Neural progenitor cell (in vitro differentiated cells): ENCODE measurements at regions not wholly inside any gene's neighbourhood (a gene's known extent, or its start where the extent isn't known, plus 50 kb on each side); places are given as distances from the start of the nearest gene placed in this dataset.

Source experiments
- DNase-seq: peaks from one replicate; pipeline ENCODE4 v3.0.0-alpha.2; 2016; ENCODE audit warnings: low spot score
- H2AFZ ChIP-seq: fragments of 200-600 bp; sonication (generic); replicated peaks from 2 replicates; pipeline ENCODE4 v1.6.1; 2016; ENCODE audit warnings: antibody characterized with exemption
- H3F3A ChIP-seq: fragments of 200-600 bp; sonication (generic); 2 replicates; pipeline ENCODE4 v1.6.1; 2016; ENCODE audit warnings: antibody characterized with exemption, low read depth
- H3K27ac ChIP-seq: fragments of 200-600 bp; sonication (generic); 2 replicates; pipeline ENCODE4 v1.5.1; 2016; ENCODE audit warnings: mild to moderate bottlenecking
- H3K27me3 ChIP-seq: fragments of 200-600 bp; sonication (generic); 2 replicates; pipeline ENCODE4 v1.6.1; 2016; ENCODE audit warnings: mild to moderate bottlenecking, moderate library complexity
- H3K36me3 ChIP-seq: fragments of 200-600 bp; sonication (generic); 2 replicates; pipeline ENCODE4 v1.5.1; 2016
- H3K4me1 ChIP-seq: fragments of 200-600 bp; sonication (generic); 2 replicates; pipeline ENCODE4 v1.6.1; 2016; ENCODE audit warnings: mixed run types
- H3K4me2 ChIP-seq: fragments of 200-600 bp; sonication (generic); 2 replicates; pipeline ENCODE4 v1.6.1; 2016
- H3K4me3 ChIP-seq: fragments of 200-600 bp; sonication (generic); 2 replicates; pipeline ENCODE4 v1.5.1; 2016
- H3K79me2 ChIP-seq: fragments of 200-600 bp; sonication (generic); 2 replicates; pipeline ENCODE4 v1.6.1; 2016; ENCODE audit warnings: low read depth
- H3K9ac ChIP-seq: fragments of 200-600 bp; sonication (generic); 2 replicates; pipeline ENCODE4 v1.6.1; 2016
- H3K9me3 ChIP-seq: fragments of 200-600 bp; sonication (generic); 2 replicates; pipeline ENCODE4 v1.5.1; 2016; ENCODE audit warnings: low read depth
- H4K20me1 ChIP-seq: fragments of 200-600 bp; sonication (generic); 2 replicates; pipeline ENCODE4 v1.6.1; 2016; ENCODE audit warnings: low read depth
- H3K27ac Mint-ChIP-seq: 3 replicates; pipeline ENCODE4 v1.8.0; 2021; ENCODE audit warnings: mixed read lengths
- H3K27me3 Mint-ChIP-seq: 2 replicates; pipeline ENCODE4 v1.8.0; 2022; ENCODE audit warnings: low read depth, mild to moderate bottlenecking, inconsistent platforms, moderate library complexity, mixed read lengths; ENCODE audit not compliant: insufficient read depth
- H3K36me3 Mint-ChIP-seq: 3 replicates; pipeline ENCODE4 v1.8.0; 2021; ENCODE audit warnings: mixed read lengths
- H3K4me1 Mint-ChIP-seq: 3 replicates; pipeline ENCODE4 v1.8.0; 2021; ENCODE audit warnings: mixed read lengths
- H3K4me3 Mint-ChIP-seq: 3 replicates; pipeline ENCODE4 v1.8.0; 2021; ENCODE audit warnings: mild to moderate bottlenecking, moderate library complexity, mixed read lengths
- H3K9me3 Mint-ChIP-seq: 3 replicates; pipeline ENCODE4 v1.8.0; 2020; ENCODE audit warnings: mixed read lengths
- EZH2 ChIP-seq: fragments of 200-600 bp; sonication (generic); IDR thresholded peaks from 2 replicates; pipeline ENCODE4 v1.6.1; 2017; ENCODE audit warnings: antibody characterized with exemption, mild to moderate bottlenecking, moderate library complexity
- EZH2phosphoT487 ChIP-seq: fragments of 200-600 bp; sonication (generic); IDR thresholded peaks from 2 replicates; pipeline ENCODE4 v1.6.1; 2017; ENCODE audit warnings: antibody characterized with exemption
- TF ChIP-seq, protein P1 (sequence below): fragments of 200-600 bp; sonication (generic); IDR thresholded peaks from 2 replicates; pipeline ENCODE4 v1.5.1; 2017; ENCODE audit warnings: antibody characterized with exemption, mild to moderate bottlenecking

DNA sequence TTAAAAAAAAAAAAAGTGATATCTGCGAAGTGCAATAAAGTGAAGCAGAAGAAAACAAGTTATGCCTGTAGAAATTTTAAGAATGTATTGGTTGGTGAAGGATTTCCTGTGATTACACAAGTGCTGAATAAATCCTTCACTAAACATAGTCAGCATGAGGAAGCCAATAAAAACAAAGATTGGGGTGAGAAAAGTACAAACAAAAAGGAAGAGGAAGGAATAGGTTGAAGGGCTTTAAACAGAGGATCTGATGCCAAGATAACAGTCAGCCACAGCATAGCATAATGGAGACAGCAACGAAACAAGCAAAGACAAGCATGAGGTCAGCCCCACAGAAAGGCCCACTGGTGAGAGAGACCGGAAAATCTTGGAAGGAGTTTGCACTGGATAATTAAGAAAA, 372.2 kb downstream of the ADAM29 start:
- Histone ChIP-seq H3K36me3 (no peaks in the 10 kb centered on the region), H3K4me2 (no peak overlapping the region), H3F3A (no peaks in the 10 kb centered on the region), H3K9me3 (no peaks in the 10 kb centered on the region), H3K27me3 (no peaks in the 10 kb centered on the region), H3K4me1 (no peaks in the 10 kb centered on the region), H4K20me1 (no peaks in the 10 kb centered on the region), H3K79me2 (no peaks in the 10 kb centered on the region), H3K9ac (no peak overlapping the region), H3K27ac (no peak overlapping the region), H2AFZ (no peak overlapping the region), H3K4me3 (no peak overlapping the region)
- peaks cover 3% of the 10 kb centered on the region for H3K9me3 Mint-ChIP-seq
- TF ChIP-seq EZH2 (no peak), EZH2phosphoT487 (no peak)
- TF ChIP-seq, protein P1, sequence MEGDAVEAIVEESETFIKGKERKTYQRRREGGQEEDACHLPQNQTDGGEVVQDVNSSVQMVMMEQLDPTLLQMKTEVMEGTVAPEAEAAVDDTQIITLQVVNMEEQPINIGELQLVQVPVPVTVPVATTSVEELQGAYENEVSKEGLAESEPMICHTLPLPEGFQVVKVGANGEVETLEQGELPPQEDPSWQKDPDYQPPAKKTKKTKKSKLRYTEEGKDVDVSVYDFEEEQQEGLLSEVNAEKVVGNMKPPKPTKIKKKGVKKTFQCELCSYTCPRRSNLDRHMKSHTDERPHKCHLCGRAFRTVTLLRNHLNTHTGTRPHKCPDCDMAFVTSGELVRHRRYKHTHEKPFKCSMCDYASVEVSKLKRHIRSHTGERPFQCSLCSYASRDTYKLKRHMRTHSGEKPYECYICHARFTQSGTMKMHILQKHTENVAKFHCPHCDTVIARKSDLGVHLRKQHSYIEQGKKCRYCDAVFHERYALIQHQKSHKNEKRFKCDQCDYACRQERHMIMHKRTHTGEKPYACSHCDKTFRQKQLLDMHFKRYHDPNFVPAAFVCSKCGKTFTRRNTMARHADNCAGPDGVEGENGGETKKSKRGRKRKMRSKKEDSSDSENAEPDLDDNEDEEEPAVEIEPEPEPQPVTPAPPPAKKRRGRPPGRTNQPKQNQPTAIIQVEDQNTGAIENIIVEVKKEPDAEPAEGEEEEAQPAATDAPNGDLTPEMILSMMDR, result no peak
- H3K4me1 Mint-ChIP-seq, result no peaks in the 10 kb centered on the region
- H3K36me3 Mint-ChIP-seq, result no peaks in the 10 kb centered on the region
- no peaks in the 10 kb centered on the region for H3K27me3 Mint-ChIP-seq
- H3K4me3 Mint-ChIP-seq, result no peak overlapping the region
- DNase-seq, result no peak
- H3K27ac Mint-ChIP-seq, result no peak overlapping the region

DNA sequence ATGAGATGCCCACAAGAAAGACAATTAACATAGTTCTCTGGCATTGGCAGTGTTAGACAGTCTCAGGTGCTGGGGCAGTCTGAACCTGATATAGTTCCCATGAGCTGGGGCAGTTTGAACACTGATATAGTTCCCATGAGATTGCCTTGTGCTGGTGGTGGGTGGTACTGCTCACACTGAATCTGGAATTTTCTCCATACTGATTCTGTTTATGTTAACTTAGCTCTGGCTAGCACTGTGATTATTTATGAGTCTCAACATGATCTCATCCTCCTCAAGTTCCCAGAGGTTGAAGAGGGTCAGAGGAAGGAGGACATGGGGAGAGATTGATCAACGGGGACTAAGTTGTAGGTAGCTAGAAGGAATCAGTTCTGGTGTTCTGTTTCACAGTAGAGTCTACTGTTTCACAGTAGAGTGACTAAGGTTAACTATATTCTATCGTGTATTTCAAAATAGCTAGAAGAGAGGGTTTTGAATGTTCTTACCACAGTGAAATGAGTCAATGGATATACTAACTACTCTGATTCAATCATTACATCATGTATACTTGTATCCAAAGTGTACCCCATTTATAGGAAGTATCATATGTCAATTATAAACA, 379.9 kb downstream of the ADAM29 start:
- Mint-ChIP-seq H3K9me3 (no peaks in the 10 kb centered on the region), H3K4me3 (no peak overlapping the region), H3K27me3 (no peaks in the 10 kb centered on the region), H3K27ac (no peak overlapping the region), H3K4me1 (no peaks in the 10 kb centered on the region), H3K36me3 (no peaks in the 10 kb centered on the region)
- Histone ChIP-seq H3K27ac (no peak overlapping the region), H3K36me3 (no peaks in the 10 kb centered on the region), H3K27me3 (no peaks in the 10 kb centered on the region), H3K4me2 (no peak overlapping the region), H3F3A (no peaks in the 10 kb centered on the region), H3K9me3 (no peaks in the 10 kb centered on the region), H3K4me3 (no peak overlapping the region), H4K20me1 (no peaks in the 10 kb centered on the region), H3K4me1 (no peaks in the 10 kb centered on the region), H3K79me2 (no peaks in the 10 kb centered on the region), H3K9ac (no peak overlapping the region), H2AFZ (no peak overlapping the region)
- TF ChIP-seq EZH2phosphoT487, result no peak
- no peak for TF ChIP-seq EZH2
- TF ChIP-seq, protein P1, result no peak
- DNase-seq, result no peak

DNA sequence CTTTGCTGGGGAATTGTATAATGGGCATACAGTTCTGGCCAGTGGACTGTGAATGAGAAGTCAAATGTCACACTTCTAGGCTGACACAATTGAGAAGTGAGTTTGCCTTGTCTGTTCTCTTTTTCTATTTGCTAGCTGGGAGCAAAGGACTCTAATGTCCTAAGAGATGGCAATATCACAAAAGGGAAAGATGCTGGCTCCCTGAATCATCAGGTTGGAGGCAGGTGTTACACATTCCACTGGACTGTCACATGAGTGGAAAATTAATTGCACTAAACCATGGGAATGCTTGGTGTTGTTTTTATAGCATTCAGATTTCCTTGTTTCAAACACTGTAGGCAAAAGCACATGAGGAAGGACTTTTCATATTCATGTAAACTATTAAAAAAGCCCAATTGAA, 388.3 kb downstream of the ADAM29 start:
- Histone ChIP-seq H4K20me1 (no peaks in the 10 kb centered on the region), H3K79me2 (no peaks in the 10 kb centered on the region), H3K4me3 (no peak overlapping the region), H3K4me2 (no peak overlapping the region), H3F3A (no peaks in the 10 kb centered on the region), H3K27me3 (no peaks in the 10 kb centered on the region), H2AFZ (no peak overlapping the region), H3K36me3 (no peaks in the 10 kb centered on the region), H3K27ac (no peak overlapping the region), H3K4me1 (no peaks in the 10 kb centered on the region), H3K9me3 (no peaks in the 10 kb centered on the region), H3K9ac (no peak overlapping the region)
- no peak overlapping the region for H3K27ac Mint-ChIP-seq
- no peaks in the 10 kb centered on the region for H3K36me3 Mint-ChIP-seq
- no peaks in the 10 kb centered on the region for H3K9me3 Mint-ChIP-seq
- H3K4me3 Mint-ChIP-seq, result no peak overlapping the region
- H3K4me1 Mint-ChIP-seq, result peaks cover 12% of the 10 kb centered on the region
- TF ChIP-seq EZH2, result no peak
- no peaks in the 10 kb centered on the region for H3K27me3 Mint-ChIP-seq
- DNase-seq, result no peak

DNA sequence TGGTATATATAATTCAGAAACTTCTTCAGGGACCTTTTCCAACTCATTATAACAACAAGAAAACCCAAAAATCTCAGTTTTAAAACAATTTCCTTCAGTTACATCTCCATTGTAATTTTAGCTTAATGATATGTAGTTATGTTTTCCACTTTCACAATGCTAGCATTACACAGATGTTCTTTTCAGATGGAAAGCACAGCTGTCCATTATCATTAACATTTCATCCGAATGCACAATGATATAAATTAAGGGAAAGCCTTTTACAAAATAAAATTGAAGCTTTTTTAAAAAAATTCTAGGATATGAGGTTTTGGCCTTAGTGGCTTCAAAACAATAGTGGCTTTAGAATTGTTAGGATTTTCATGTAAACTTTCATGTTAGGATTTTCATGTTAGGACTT, 389.2 kb downstream of the ADAM29 start:
- no peaks in the 10 kb centered on the region for H3F3A ChIP-seq
- DNase-seq, result no peak
- Mint-ChIP-seq H3K4me3 (no peak overlapping the region), H3K9me3 (no peaks in the 10 kb centered on the region), H3K4me1 (peaks cover 12% of the 10 kb centered on the region), H3K36me3 (no peaks in the 10 kb centered on the region), H3K27ac (no peak overlapping the region), H3K27me3 (no peaks in the 10 kb centered on the region)
- H3K27ac ChIP-seq, result no peak overlapping the region
- no peak overlapping the region for H3K4me3 ChIP-seq
- no peaks in the 10 kb centered on the region for H3K79me2 ChIP-seq
- H3K36me3 ChIP-seq, result no peaks in the 10 kb centered on the region
- no peak overlapping the region for H3K4me2 ChIP-seq
- H3K27me3 ChIP-seq, result no peaks in the 10 kb centered on the region
- H4K20me1 ChIP-seq, result no peaks in the 10 kb centered on the region
- TF ChIP-seq, protein P1, result no peak
- TF ChIP-seq EZH2, result no peak
- no peak for TF ChIP-seq EZH2phosphoT487
- H3K4me1 ChIP-seq, result no peaks in the 10 kb centered on the region
- H3K9ac ChIP-seq, result no peak overlapping the region
- H2AFZ ChIP-seq, result no peak overlapping the region
- no peaks in the 10 kb centered on the region for H3K9me3 ChIP-seq
